ENCODE measurements at regions not wholly inside any gene's neighbourhood (a gene's known extent, or its start where the extent isn't known, plus 50 kb on each side); places are given as distances from the start of the nearest gene placed in this dataset.

- DNase-seq (peak in 1 of 5 donors; percentile 27), FAIRE-seq (no peak)
- no peaks in the 10 kb centered on the region for H3K36me3 ChIP-seq (ENCODE audit: control insufficient read depth in 2 of 3, insufficient read depth in 3 of 3, low read length in 3 of 3)
- TF ChIP-seq CTCF (IDR thresholded peaks at IDR 0.05; ENCODE audit: borderline replicate concordance, extremely low read depth, insufficient read depth) = no peak
- no peak overlapping the region for H3K27ac ChIP-seq (ENCODE audit: low read depth in 2 of 2, low read length in 2 of 2)
- H3K27me3 ChIP-seq (ENCODE audit: control insufficient read depth, insufficient read depth, low read length) = no peaks in the 10 kb centered on the region
- H3K4me1 ChIP-seq (ENCODE audit: control insufficient read depth in 2 of 3, insufficient read depth in 2 of 3, low read depth in 1 of 3, low read length in 3 of 3) = no peaks in the 10 kb centered on the region
- intact Hi-C loops (cut with DNase I) = no loop called here
- H3K4me3 ChIP-seq (ENCODE audit: low read length in 3 of 3) = no peak overlapping the region
- no peaks in the 10 kb centered on the region for H3K9me3 ChIP-seq (ENCODE audit: control insufficient read depth in 2 of 3, insufficient read depth in 1 of 3, low read length in 3 of 3)
- no peak overlapping the region for H3K9ac ChIP-seq (ENCODE audit: low read length in 3 of 3)
Measured at GRCh38 chr20:51122931-51123658, 100.2 kb upstream of the KCNG1 start.

GRCh38 chr20:51121901-51122412 lies 99.0 kb upstream of the KCNG1 start:
- Histone ChIP-seq H3K27me3 (ENCODE audit: control insufficient read depth, insufficient read depth, low read length) (no peaks in the 10 kb centered on the region), H3K4me1 (ENCODE audit: control insufficient read depth in 2 of 3, insufficient read depth in 2 of 3, low read depth in 1 of 3, low read length in 3 of 3) (no peaks in the 10 kb centered on the region), H3K36me3 (ENCODE audit: control insufficient read depth in 2 of 3, insufficient read depth in 3 of 3, low read length in 3 of 3) (no peaks in the 10 kb centered on the region), H3K9me3 (ENCODE audit: control insufficient read depth in 2 of 3, insufficient read depth in 1 of 3, low read length in 3 of 3) (no peaks in the 10 kb centered on the region), H3K4me3 (ENCODE audit: low read length in 3 of 3) (no peak overlapping the region), H3K9ac (ENCODE audit: low read length in 3 of 3) (no peak overlapping the region), H3K27ac (ENCODE audit: low read depth in 2 of 2, low read length in 2 of 2) (no peak overlapping the region)
- intact Hi-C loops (cut with DNase I) = no loop called here
- DNase-seq (no peak), FAIRE-seq (no peak)
- TF ChIP-seq CTCF (IDR thresholded peaks at IDR 0.05; ENCODE audit: borderline replicate concordance, extremely low read depth, insufficient read depth) = no peak

- Histone ChIP-seq H3K4me1 (ENCODE audit: control insufficient read depth in 2 of 3, insufficient read depth in 2 of 3, low read depth in 1 of 3, low read length in 3 of 3) (no peaks in the 10 kb centered on the region), H3K4me3 (ENCODE audit: low read length in 3 of 3) (no peak overlapping the region), H3K9me3 (ENCODE audit: control insufficient read depth in 2 of 3, insufficient read depth in 1 of 3, low read length in 3 of 3) (no peaks in the 10 kb centered on the region), H3K9ac (ENCODE audit: low read length in 3 of 3) (no peak overlapping the region), H3K27me3 (ENCODE audit: control insufficient read depth, insufficient read depth, low read length) (no peaks in the 10 kb centered on the region), H3K27ac (ENCODE audit: low read depth in 2 of 2, low read length in 2 of 2) (no peak overlapping the region), H3K36me3 (ENCODE audit: control insufficient read depth in 2 of 3, insufficient read depth in 3 of 3, low read length in 3 of 3) (no peaks in the 10 kb centered on the region)
- no peak for FAIRE-seq
- TF ChIP-seq CTCF (IDR thresholded peaks at IDR 0.05; ENCODE audit: borderline replicate concordance, extremely low read depth, insufficient read depth) = no peak
- intact Hi-C loops (cut with DNase I) = no loop called here
- no peak for DNase-seq
Measured at GRCh38 chr20:51121272-51121671, 98.4 kb upstream of the KCNG1 start.
